Adipocyte (in vitro differentiated cells): ENCODE measurements at regions not wholly inside any gene's neighbourhood (a gene's known extent, or its start where the extent isn't known, plus 50 kb on each side); places are given as distances from the start of the nearest gene placed in this dataset.

Source experiments
- DNase-seq: peaks from one replicate; pipeline ENCODE4 v3.0.0-alpha.2; 2015; ENCODE audit warnings: low read depth
- H3K27me3 ChIP-seq: replicated peaks from 2 replicates; pipeline ENCODE4 v1.7.0; 2013; ENCODE audit warnings: mild to moderate bottlenecking, low read length, moderate library complexity; ENCODE audit not compliant: control insufficient read depth, insufficient read depth
- H3K36me3 ChIP-seq: 2 replicates; pipeline ENCODE4 v1.7.0; 2013; ENCODE audit warnings: low read length, mild to moderate bottlenecking, moderate library complexity; ENCODE audit not compliant: control insufficient read depth, insufficient read depth, severe bottlenecking
- H3K4me1 ChIP-seq: 2 replicates; pipeline ENCODE4 v1.7.0; 2013; ENCODE audit warnings: mild to moderate bottlenecking, low read length, moderate library complexity; ENCODE audit not compliant: control insufficient read depth, insufficient read depth
- H3K4me3 ChIP-seq: 2 replicates; pipeline ENCODE4 v1.7.0; 2013; ENCODE audit warnings: mild to moderate bottlenecking, low read length, moderate library complexity
- H3K9ac ChIP-seq: 2 replicates; pipeline ENCODE4 v1.7.0; 2013; ENCODE audit warnings: mild to moderate bottlenecking, low read length, moderate library complexity
- H3K9me3 ChIP-seq: 2 replicates; pipeline ENCODE4 v1.7.0; 2013; ENCODE audit warnings: mild to moderate bottlenecking, low read length, moderate library complexity; ENCODE audit not compliant: control insufficient read depth

DNA sequence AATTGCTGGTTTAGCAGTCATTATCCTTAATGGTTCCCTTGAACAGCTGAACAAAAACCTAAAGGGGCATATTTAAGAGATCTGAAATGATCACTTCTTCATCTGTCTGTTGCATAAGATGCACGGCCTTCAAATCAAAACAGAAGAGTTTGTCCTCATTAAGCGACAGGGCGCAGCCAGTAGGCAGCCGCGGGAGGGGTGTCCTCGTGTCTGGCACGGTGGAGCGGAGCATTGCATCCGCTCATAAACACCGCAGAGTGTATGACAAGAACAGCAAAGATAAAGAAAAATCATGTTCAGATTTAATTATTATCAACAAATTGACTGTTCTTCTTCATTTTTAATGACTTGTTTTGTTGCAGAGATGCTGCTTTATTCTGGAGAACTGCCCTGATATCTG, 255.6 kb upstream of the ADARB2 start:
- no peaks in the 10 kb centered on the region for H3K27me3 ChIP-seq
- no peaks in the 10 kb centered on the region for H3K9me3 ChIP-seq
- no peaks in the 10 kb centered on the region for H3K36me3 ChIP-seq
- H3K4me1 ChIP-seq, result no peaks in the 10 kb centered on the region
- no peak overlapping the region for H3K9ac ChIP-seq
- no peak for DNase-seq
- no peak overlapping the region for H3K4me3 ChIP-seq

DNA sequence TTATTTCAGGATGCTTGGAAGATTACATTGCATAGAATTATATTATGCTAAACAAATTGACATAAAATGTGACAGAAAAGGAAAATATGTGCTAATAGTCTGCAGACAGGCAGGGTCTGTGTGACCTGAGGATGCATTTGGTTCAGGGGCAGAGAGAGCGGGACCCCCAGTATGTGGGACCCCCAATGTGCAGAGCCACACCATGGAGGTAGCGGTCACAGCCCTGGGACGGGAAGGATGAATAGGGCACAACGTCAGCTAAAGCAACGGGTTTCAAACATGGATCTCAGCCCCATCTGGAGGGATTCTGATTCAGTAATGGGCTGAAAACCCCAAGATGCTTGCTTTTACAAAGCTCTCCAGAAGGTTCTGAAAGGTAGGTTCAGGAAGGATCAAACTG, 251.8 kb upstream of the ADARB2 start:
- H3K4me3 ChIP-seq, result no peak overlapping the region
- H3K4me1 ChIP-seq, result no peaks in the 10 kb centered on the region
- no peaks in the 10 kb centered on the region for H3K27me3 ChIP-seq
- H3K36me3 ChIP-seq, result no peaks in the 10 kb centered on the region
- no peak overlapping the region for H3K9ac ChIP-seq
- no peaks in the 10 kb centered on the region for H3K9me3 ChIP-seq
- DNase-seq, result no peak

- H3K4me1 ChIP-seq, result no peaks in the 10 kb centered on the region
- H3K36me3 ChIP-seq, result no peaks in the 10 kb centered on the region
- H3K9ac ChIP-seq, result no peak overlapping the region
- no peak for DNase-seq
- no peaks in the 10 kb centered on the region for H3K27me3 ChIP-seq
- H3K9me3 ChIP-seq, result peaks cover 14% of the 10 kb centered on the region
- H3K4me3 ChIP-seq, result no peak overlapping the region
These were observed 244.7 kb upstream of the ADARB2 start for GRCh38 chr10:1981976-1982375.

- H3K4me3 ChIP-seq, result no peak overlapping the region
- H3K9ac ChIP-seq, result no peak overlapping the region
- no peaks in the 10 kb centered on the region for H3K27me3 ChIP-seq
- no peak for DNase-seq
- H3K4me1 ChIP-seq, result no peaks in the 10 kb centered on the region
- H3K9me3 ChIP-seq, result peaks cover 14% of the 10 kb centered on the region
- no peaks in the 10 kb centered on the region for H3K36me3 ChIP-seq
These were observed 243.1 kb upstream of the ADARB2 start for GRCh38 chr10:1980459-1980858.

GRCh38 chr10:1978584-1978983, 241.3 kb upstream of the ADARB2 start:
- H3K4me1 ChIP-seq, result no peaks in the 10 kb centered on the region
- no peaks in the 10 kb centered on the region for H3K36me3 ChIP-seq
- no peak for DNase-seq
- H3K9me3 ChIP-seq, result peaks cover 14% of the 10 kb centered on the region
- no peak overlapping the region for H3K9ac ChIP-seq
- no peaks in the 10 kb centered on the region for H3K27me3 ChIP-seq
- no peak overlapping the region for H3K4me3 ChIP-seq

GRCh38 chr10:1977461-1977860, 240.1 kb upstream of the ADARB2 start:
- no peaks in the 10 kb centered on the region for H3K36me3 ChIP-seq
- peaks cover 19% of the 10 kb centered on the region for H3K9me3 ChIP-seq
- H3K4me3 ChIP-seq, result no peak overlapping the region
- DNase-seq, result no peak
- no peak overlapping the region for H3K9ac ChIP-seq
- no peaks in the 10 kb centered on the region for H3K4me1 ChIP-seq
- no peaks in the 10 kb centered on the region for H3K27me3 ChIP-seq

DNA sequence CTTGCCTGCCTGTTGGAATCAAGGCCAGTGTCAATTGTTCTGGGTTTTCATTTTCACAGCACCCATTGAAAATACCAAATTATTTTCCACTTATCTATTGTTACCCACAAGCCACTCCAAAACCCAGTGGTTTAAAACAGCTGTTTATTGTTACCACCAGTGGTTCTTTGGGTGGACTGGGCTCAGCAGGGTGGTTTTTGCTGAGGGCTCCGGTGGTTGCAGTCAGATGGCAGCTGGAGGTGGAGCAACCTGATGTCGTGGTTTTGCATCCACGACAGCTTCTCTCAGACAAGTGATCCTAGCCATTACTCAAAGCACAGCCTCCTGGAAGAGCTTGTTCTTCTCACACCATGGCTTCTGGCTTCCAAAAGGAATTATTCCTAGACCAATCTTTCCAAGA, 235.1 kb upstream of the ADARB2 start:
- Histone ChIP-seq H3K4me3 (no peak overlapping the region), H3K4me1 (no peaks in the 10 kb centered on the region), H3K27me3 (no peaks in the 10 kb centered on the region), H3K9ac (no peak overlapping the region), H3K9me3 (peaks cover 5% of the 10 kb centered on the region), H3K36me3 (no peaks in the 10 kb centered on the region)
- DNase-seq, result no peak

GRCh38 chr10:1968257-1969033, 231.1 kb upstream of the ADARB2 start:
- no peak for DNase-seq
- H3K9me3 ChIP-seq, result peaks cover 5% of the 10 kb centered on the region
- H3K4me3 ChIP-seq, result no peak overlapping the region
- no peaks in the 10 kb centered on the region for H3K27me3 ChIP-seq
- H3K36me3 ChIP-seq, result no peaks in the 10 kb centered on the region
- no peaks in the 10 kb centered on the region for H3K4me1 ChIP-seq
- no peak overlapping the region for H3K9ac ChIP-seq

DNA sequence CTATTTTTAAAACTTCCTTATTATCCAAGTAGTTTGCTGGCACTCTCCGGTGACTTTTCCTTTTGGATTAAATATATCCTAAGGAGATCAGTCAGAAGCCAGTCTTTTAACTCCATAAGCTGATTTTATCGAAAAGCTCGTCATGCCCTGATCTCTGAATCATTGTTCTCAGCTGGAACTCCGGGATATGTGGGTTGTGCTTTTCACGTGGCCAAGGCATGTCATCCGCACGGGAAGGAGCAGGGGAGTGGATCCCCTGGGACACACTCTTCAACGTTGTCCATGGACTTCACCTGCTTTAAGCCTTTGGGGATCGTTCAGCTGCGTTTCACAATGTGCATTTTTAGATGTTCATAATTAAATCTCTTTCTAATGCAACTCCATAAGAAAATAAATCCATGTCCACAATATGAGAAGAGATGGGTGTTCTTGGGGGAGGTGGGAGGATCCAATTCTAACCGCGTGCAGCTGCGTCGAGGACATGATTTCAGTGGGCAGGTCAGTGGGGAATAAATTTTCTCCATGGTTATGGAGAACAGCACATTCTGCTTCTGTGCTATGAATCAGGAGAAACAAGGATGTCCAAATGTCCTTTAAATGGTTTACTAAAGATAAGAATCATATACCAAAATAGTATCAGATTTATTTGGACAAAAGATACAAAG, 229.5 kb upstream of the ADARB2 start:
- no peak for DNase-seq
- H3K4me1 ChIP-seq, result no peaks in the 10 kb centered on the region
- no peak overlapping the region for H3K9ac ChIP-seq
- no peaks in the 10 kb centered on the region for H3K27me3 ChIP-seq
- no peaks in the 10 kb centered on the region for H3K9me3 ChIP-seq
- H3K4me3 ChIP-seq, result no peak overlapping the region
- H3K36me3 ChIP-seq, result no peaks in the 10 kb centered on the region

- H3K36me3 ChIP-seq, result no peaks in the 10 kb centered on the region
- no peaks in the 10 kb centered on the region for H3K27me3 ChIP-seq
- DNase-seq, result no peak
- H3K9me3 ChIP-seq, result peaks cover 7% of the 10 kb centered on the region
- no peaks in the 10 kb centered on the region for H3K4me1 ChIP-seq
- H3K9ac ChIP-seq, result no peak overlapping the region
- no peak overlapping the region for H3K4me3 ChIP-seq
These were observed 227.2 kb upstream of the ADARB2 start for GRCh38 chr10:1964476-1964875.

GRCh38 chr10:1963341-1963740, 226.0 kb upstream of the ADARB2 start:
- H3K36me3 ChIP-seq, result no peaks in the 10 kb centered on the region
- H3K4me3 ChIP-seq, result no peak overlapping the region
- H3K9ac ChIP-seq, result no peak overlapping the region
- no peaks in the 10 kb centered on the region for H3K4me1 ChIP-seq
- H3K9me3 ChIP-seq, result peaks cover 7% of the 10 kb centered on the region
- DNase-seq, result no peak
- no peaks in the 10 kb centered on the region for H3K27me3 ChIP-seq
